Pulmonary artery endothelial cell (primary cell): ENCODE measurements at regions not wholly inside any gene's neighbourhood (a gene's known extent, or its start where the extent isn't known, plus 50 kb on each side); places are given as distances from the start of the nearest gene placed in this dataset.

Source experiments
- DNase-seq: peaks from one replicate; pipeline ENCODE4 v3.0.0-alpha.2; 2011; ENCODE audit warnings: low read depth, low spot score

GRCh38 chr4:35100932-35101331 lies 1143.4 kb downstream of the ARAP2 start:
- no peak for DNase-seq

- DNase-seq = no peak
Observed at GRCh38 chr4:35102066-35102465, 1142.2 kb downstream of the ARAP2 start.

GRCh38 chr4:35105486-35105885 lies 1138.8 kb downstream of the ARAP2 start:
- DNase-seq = no peak

- DNase-seq = no peak
Observed at GRCh38 chr4:35106091-35106734, 1138.1 kb downstream of the ARAP2 start.

- no peak for DNase-seq
Observed at GRCh38 chr4:35124106-35124505, 1120.2 kb downstream of the ARAP2 start.

GRCh38 chr4:35125995-35126712 lies 1118.2 kb downstream of the ARAP2 start:
- no peak for DNase-seq

GRCh38 chr4:35138449-35138848 lies 1105.9 kb downstream of the ARAP2 start:
- no peak for DNase-seq

- DNase-seq = no peak
Observed at GRCh38 chr4:35147761-35148160, 1096.6 kb downstream of the ARAP2 start.

GRCh38 chr4:35151816-35152572 lies 1092.3 kb downstream of the ARAP2 start:
- no peak for DNase-seq

GRCh38 chr4:35163168-35163567 lies 1081.1 kb downstream of the ARAP2 start:
- no peak for DNase-seq

- no peak for DNase-seq
Observed at GRCh38 chr4:35164063-35164462, 1080.3 kb downstream of the ARAP2 start.

GRCh38 chr4:35166466-35166865 lies 1077.8 kb downstream of the ARAP2 start:
- no peak for DNase-seq

- DNase-seq = no peak
Observed at GRCh38 chr4:35167385-35167784, 1076.9 kb downstream of the ARAP2 start.

- no peak for DNase-seq
Observed at GRCh38 chr4:35175487-35175886, 1068.8 kb downstream of the ARAP2 start.

- DNase-seq = no peak
Observed at GRCh38 chr4:35175894-35176293, 1068.4 kb downstream of the ARAP2 start.

- DNase-seq = no peak
Observed at GRCh38 chr4:35182451-35182850, 1061.9 kb downstream of the ARAP2 start.

GRCh38 chr4:35189988-35190613 lies 1054.2 kb downstream of the ARAP2 start:
- no peak for DNase-seq

- DNase-seq = no peak
Observed at GRCh38 chr4:35201403-35201802, 1042.9 kb downstream of the ARAP2 start.

GRCh38 chr4:35216636-35217035 lies 1027.7 kb downstream of the ARAP2 start:
- DNase-seq = no peak

- no peak for DNase-seq
Observed at GRCh38 chr4:35217331-35217730, 1027.0 kb downstream of the ARAP2 start.

GRCh38 chr4:35228313-35228712 lies 1016.0 kb downstream of the ARAP2 start:
- no peak for DNase-seq

GRCh38 chr4:35229021-35229420 lies 1015.3 kb downstream of the ARAP2 start:
- DNase-seq = no peak
